Heart left ventricle (tissue), 16 donors: ENCODE measurements at regions not wholly inside any gene's neighbourhood (a gene's known extent, or its start where the extent isn't known, plus 50 kb on each side); places are given as distances from the start of the nearest gene placed in this dataset.

Experiments
- ATAC-seq, 4 donors: fragments of 200-7000 bp; cut with Tn5 transposase; one replicate each; pipeline ENCODE4 v1.9.1; 2020 to 2022; ENCODE audit warnings: moderate library complexity in 4 of 4, mild to moderate bottlenecking in 3 of 4, moderate number of reproducible peaks in 1 of 4
- DNase-seq, 5 donors: peaks; one replicate each; pipeline ENCODE4 v3.0.0-alpha.2; 2020
- H3K27ac ChIP-seq, 12 donors: fragments of 200-600 bp; sonication (generic) in 4 of 12; one replicate each; pipeline versions ENCODE4 v1.5.0 to v1.8.0; 2016 to 2022; ENCODE audit warnings: mild to moderate bottlenecking in 2 of 12
- H3K27me3 ChIP-seq, 9 donors: fragments of 200-600 bp; sonication (generic) in 2 of 9; one replicate each; pipeline versions ENCODE4 v1.5.1 to v1.8.0; 2016 to 2022; ENCODE audit warnings: mild to moderate bottlenecking in 3 of 9
- H3K36me3 ChIP-seq, 9 donors: fragments of 200-600 bp; sonication (generic) in 2 of 9; one replicate each; pipeline versions ENCODE4 v1.5.0 to v1.8.0; 2018 to 2022; ENCODE audit warnings: mild to moderate bottlenecking in 2 of 9
- H3K4me1 ChIP-seq, 12 donors: fragments of 200-600 bp; sonication (generic) in 4 of 12; one replicate each; pipeline versions ENCODE4 v1.5.0 to v1.8.0; 2016 to 2022; ENCODE audit warnings: mild to moderate bottlenecking in 3 of 12
- H3K4me3 ChIP-seq, 12 donors: fragments of 200-600 bp; sonication (generic) in 4 of 12; one replicate each; pipeline versions ENCODE4 v1.5.0 to v1.8.0; 2017 to 2022; ENCODE audit warnings: mild to moderate bottlenecking in 9 of 12, moderate library complexity in 4 of 12
- H3K9me3 ChIP-seq, 12 donors: fragments of 200-600 bp; sonication (generic) in 4 of 12; one replicate each; pipeline versions ENCODE4 v1.5.0 to v1.8.0; 2016 to 2022; ENCODE audit warnings: mild to moderate bottlenecking in 1 of 12
- CTCF ChIP-seq, 12 donors: fragments of 200-600 bp; sonication (generic) in 4 of 12; IDR thresholded peaks; one replicate each; pipeline versions ENCODE4 v1.5.0 to v1.8.0; 2018 to 2022; ENCODE audit warnings: antibody characterized with exemption in 12 of 12, mild to moderate bottlenecking in 5 of 12
- POLR2A ChIP-seq, 2 donors: fragments of 450-650 bp; IDR thresholded peaks; one replicate each; pipeline ENCODE4 v1.6.1; 2017; ENCODE audit warnings: antibody characterized with exemption in 2 of 2, mild to moderate bottlenecking in 2 of 2, moderate library complexity in 2 of 2
- WGBS, 4 donors: extraction: QIAGEN DNeasy Blood & Tissue Kit in 2 of 4; methylation state at CpG; one replicate each; pipeline versions ENCODE4 v1.1.5 to v1.1.7; 2013 to 2018; 5-methylcytosine and 5-hydroxymethylcytosine counted together
- intact Hi-C, 10 donors: fragments of 100-400 bp; cut with DNase I; formaldehyde crosslinking; loops; one replicate each; pipeline versions ENCODE4 v1.11.1 to v1.14.2; 2022
- donor health status: ischemic (EF 13 %, LVEDD 7.1; RV severe dilation, severe dysfunction).
- donor health status: healthy with polysubstance abuse.
- donor health status: DM: no; HTN: yes; CAD: no.
- donor health status: DM: no; HTN: no; CAD: no.
- donor health status: ischemic (EF 25% LVEDD 6.9; RV normal size, moderate dysfunction).
- donor health status: ischemic (EF 25% LVEDD 5.7; RV mildly dilated, moderate dysfunction).
- donor health status: healthy.
- donor health status: DM: yes; HTN: yes; CAD: no.
- donor health status: ischemic (EF 35%, LVEDD 5.7; RV mildly dilated, moderate dysfunction).
- donor health status: nonischemic (EF 11% LVEDD 7.7; RV severe dilation, severe dysfunction).
- donor health status: DM: yes; HTN: yes; CAD: no.
- donor health status: PGD.
- donor health status: ischemic (EF 29% LVEDD 5.4; RV normal size, mild dysfunction).
- donor health status: nonischemic (EF 23%, LVEDD 6.1; RV moderate dilation, normal function).

GRCh38 chr6:56804996-56805395 lies 149.9 kb upstream of the BEND6 start:
- no peak for ATAC-seq
- Histone ChIP-seq H3K4me1 (peaks cover 8 to 77% (median 40%) of the 10 kb centered on the region in 12 donors), H3K27me3 (no peaks in the 10 kb centered on the region), H3K36me3 (no peaks in the 10 kb centered on the region), H3K27ac (peak overlapping the region in 9 of 12 donors; percentile 1 to 64 (median 14)), H3K4me3 (no peak overlapping the region), H3K9me3 (no peaks in the 10 kb centered on the region)
- WGBS, 4 donors = 9 to 19% (median 12%) methylated on average over 1 of the region's 1 CpG
- intact Hi-C loops = loop anchor here in 2 of 10 donors (5.0 kb wide), 1 partner anchor 37 kb away; no protein-coding TSS in a partner anchor
- DNase-seq = no peak
- TF ChIP-seq POLR2A (IDR thresholded peaks at IDR 0.05) (no peak), CTCF (IDR thresholded peaks at IDR 0.05) (no peak)

GRCh38 chr6:56803594-56803993 lies 151.3 kb upstream of the BEND6 start:
- Histone ChIP-seq H3K9me3 (no peaks in the 10 kb centered on the region), H3K4me1 (peaks cover 8 to 75% (median 37%) of the 10 kb centered on the region in 12 donors), H3K27me3 (no peaks in the 10 kb centered on the region), H3K36me3 (no peaks in the 10 kb centered on the region), H3K4me3 (no peak overlapping the region), H3K27ac (peak overlapping the region in 5 of 12 donors; percentile 0 to 33 (median 18))
- TF ChIP-seq CTCF (IDR thresholded peaks at IDR 0.05) = no peak
- no peak for TF ChIP-seq POLR2A (IDR thresholded peaks at IDR 0.05)
- intact Hi-C loops = no loop called here
- 23 to 43% (median 30%) methylated on average over 2 of the region's 2 CpGs for WGBS, 4 donors
- no peak for DNase-seq
- ATAC-seq = peak in 1 of 4 donors; percentile 28

DNA sequence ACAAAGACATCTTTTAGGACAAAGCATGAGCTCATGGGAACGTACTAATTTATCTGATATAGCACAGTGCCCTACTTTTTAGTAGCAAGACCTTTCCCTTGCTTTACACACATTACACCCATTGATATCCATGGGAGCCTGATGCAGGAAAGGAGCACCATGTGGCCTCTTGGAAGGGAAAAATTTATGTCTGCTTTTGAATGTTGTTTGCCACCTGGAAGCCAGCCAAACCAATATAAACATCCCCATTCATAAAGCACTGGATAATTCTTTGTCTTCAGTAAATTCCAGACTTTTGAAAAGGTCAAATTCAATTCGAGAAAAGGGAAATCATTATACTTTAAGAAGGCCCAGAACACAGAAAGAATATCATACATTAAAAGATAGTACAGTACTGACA lies 152.3 kb upstream of the BEND6 start:
- peak overlapping the region in 5 of 12 donors; percentile 0 to 33 (median 9) for H3K27ac ChIP-seq
- TF ChIP-seq CTCF (IDR thresholded peaks at IDR 0.05) = no peak
- TF ChIP-seq POLR2A (IDR thresholded peaks at IDR 0.05) = no peak
- ATAC-seq (no peak), DNase-seq (no peak)
- 27 to 39% (median 30%) methylated on average over 2 of the region's 2 CpGs for WGBS, 4 donors
- H3K27me3 ChIP-seq = no peaks in the 10 kb centered on the region
- H3K4me1 ChIP-seq = peaks cover 8 to 70% (median 40%) of the 10 kb centered on the region in 12 donors
- no peaks in the 10 kb centered on the region for H3K9me3 ChIP-seq
- no peak overlapping the region for H3K4me3 ChIP-seq
- no peaks in the 10 kb centered on the region for H3K36me3 ChIP-seq
- intact Hi-C loops = no loop called here

DNA sequence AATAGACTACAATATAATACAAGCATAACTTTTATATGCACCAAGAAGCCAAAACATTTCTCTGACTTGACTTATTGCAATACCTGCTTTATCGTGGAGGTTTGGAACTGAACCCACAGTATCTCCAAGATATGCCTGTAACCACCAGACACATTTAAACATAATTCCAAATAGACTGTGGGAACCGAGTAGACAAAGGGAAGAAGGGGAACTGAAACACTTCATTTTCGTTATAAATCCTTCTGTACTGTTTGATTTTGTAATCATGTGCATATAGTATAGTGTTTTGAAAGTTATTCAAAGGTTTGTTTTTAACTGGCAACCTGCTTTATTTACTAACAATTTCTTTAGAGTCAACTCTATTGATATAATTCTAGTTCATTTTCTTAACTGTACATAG lies 154.9 kb upstream of the BEND6 start:
- DNase-seq (no peak), ATAC-seq (no peak)
- intact Hi-C loops = no loop called here
- H3K27ac ChIP-seq = peak overlapping the region in 3 of 12 donors; percentile 1 to 56 (median 53)
- H3K9me3 ChIP-seq = no peaks in the 10 kb centered on the region
- H3K36me3 ChIP-seq = no peaks in the 10 kb centered on the region
- H3K4me1 ChIP-seq = peaks cover 8 to 76% (median 49%) of the 10 kb centered on the region in 12 donors
- H3K4me3 ChIP-seq = no peak overlapping the region
- 44 to 58% (median 54%) methylated on average over 3 of the region's 3 CpGs for WGBS, 4 donors
- TF ChIP-seq CTCF (IDR thresholded peaks at IDR 0.05) (no peak), POLR2A (IDR thresholded peaks at IDR 0.05) (no peak)
- no peaks in the 10 kb centered on the region for H3K27me3 ChIP-seq
